Osteocyte (in vitro differentiated cells): ENCODE measurements at regions not wholly inside any gene's neighbourhood (a gene's known extent, or its start where the extent isn't known, plus 50 kb on each side); places are given as distances from the start of the nearest gene placed in this dataset.

ENCODE experiments used
- DNase-seq: peaks from one replicate; pipeline ENCODE4 v3.0.0; 2021; ENCODE audit warnings: mixed read lengths; ENCODE audit not compliant: unreplicated experiment; ENCODE audit errors: extremely low spot score
- H3K27ac Mint-ChIP-seq: one replicate; pipeline ENCODE4 v1.8.0; 2021; ENCODE audit warnings: mild to moderate bottlenecking, mixed read lengths; ENCODE audit not compliant: unreplicated experiment
- H3K27me3 Mint-ChIP-seq: one replicate; pipeline ENCODE4 v1.8.0; 2021; ENCODE audit warnings: mixed read lengths; ENCODE audit not compliant: unreplicated experiment
- H3K36me3 Mint-ChIP-seq: one replicate; pipeline ENCODE4 v1.8.0; 2021; ENCODE audit warnings: mixed read lengths; ENCODE audit not compliant: unreplicated experiment
- H3K4me1 Mint-ChIP-seq: one replicate; pipeline ENCODE4 v1.8.0; 2021; ENCODE audit warnings: mixed read lengths; ENCODE audit not compliant: unreplicated experiment
- H3K4me3 Mint-ChIP-seq: one replicate; pipeline ENCODE4 v1.8.0; 2021; ENCODE audit warnings: mild to moderate bottlenecking, moderate library complexity, mixed read lengths; ENCODE audit not compliant: unreplicated experiment
- H3K9me3 Mint-ChIP-seq: one replicate; pipeline ENCODE4 v1.8.0; 2021; ENCODE audit warnings: mixed read lengths; ENCODE audit not compliant: unreplicated experiment
- TF ChIP-seq, protein P1 (sequence below): fragments of 200-600 bp; sonication (generic); IDR thresholded peaks from 2 replicates; pipeline ENCODE4 v1.5.0; 2021; ENCODE audit warnings: antibody characterized with exemption, mild to moderate bottlenecking, moderate library complexity

DNA sequence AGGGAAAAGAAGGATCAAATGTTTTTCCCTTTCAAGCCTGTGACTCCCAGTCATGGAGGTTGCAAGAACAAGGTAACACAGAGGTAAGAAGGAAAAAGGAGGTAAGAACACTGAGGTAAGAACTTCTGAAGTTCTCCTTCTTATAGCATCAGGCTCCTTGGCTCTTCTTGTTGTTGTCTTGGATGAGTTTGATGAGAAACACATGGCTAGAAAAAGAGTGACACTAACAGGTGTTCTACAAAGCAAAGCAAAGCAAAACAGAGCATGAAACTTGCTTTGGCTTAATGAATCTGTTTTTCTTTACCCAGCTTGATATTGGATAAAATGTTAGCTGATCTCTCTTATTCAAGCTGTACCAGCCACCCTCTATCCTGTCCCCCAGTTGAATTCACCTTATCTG, 231.2 kb upstream of the F9 start:
- no peak for DNase-seq
- TF ChIP-seq, protein P1, sequence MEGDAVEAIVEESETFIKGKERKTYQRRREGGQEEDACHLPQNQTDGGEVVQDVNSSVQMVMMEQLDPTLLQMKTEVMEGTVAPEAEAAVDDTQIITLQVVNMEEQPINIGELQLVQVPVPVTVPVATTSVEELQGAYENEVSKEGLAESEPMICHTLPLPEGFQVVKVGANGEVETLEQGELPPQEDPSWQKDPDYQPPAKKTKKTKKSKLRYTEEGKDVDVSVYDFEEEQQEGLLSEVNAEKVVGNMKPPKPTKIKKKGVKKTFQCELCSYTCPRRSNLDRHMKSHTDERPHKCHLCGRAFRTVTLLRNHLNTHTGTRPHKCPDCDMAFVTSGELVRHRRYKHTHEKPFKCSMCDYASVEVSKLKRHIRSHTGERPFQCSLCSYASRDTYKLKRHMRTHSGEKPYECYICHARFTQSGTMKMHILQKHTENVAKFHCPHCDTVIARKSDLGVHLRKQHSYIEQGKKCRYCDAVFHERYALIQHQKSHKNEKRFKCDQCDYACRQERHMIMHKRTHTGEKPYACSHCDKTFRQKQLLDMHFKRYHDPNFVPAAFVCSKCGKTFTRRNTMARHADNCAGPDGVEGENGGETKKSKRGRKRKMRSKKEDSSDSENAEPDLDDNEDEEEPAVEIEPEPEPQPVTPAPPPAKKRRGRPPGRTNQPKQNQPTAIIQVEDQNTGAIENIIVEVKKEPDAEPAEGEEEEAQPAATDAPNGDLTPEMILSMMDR, result no peak
- Mint-ChIP-seq H3K9me3 (peaks cover 20% of the 10 kb centered on the region), H3K36me3 (no peaks in the 10 kb centered on the region), H3K4me3 (no peak overlapping the region), H3K27ac (no peak overlapping the region), H3K4me1 (no peaks in the 10 kb centered on the region), H3K27me3 (no peaks in the 10 kb centered on the region)

DNA sequence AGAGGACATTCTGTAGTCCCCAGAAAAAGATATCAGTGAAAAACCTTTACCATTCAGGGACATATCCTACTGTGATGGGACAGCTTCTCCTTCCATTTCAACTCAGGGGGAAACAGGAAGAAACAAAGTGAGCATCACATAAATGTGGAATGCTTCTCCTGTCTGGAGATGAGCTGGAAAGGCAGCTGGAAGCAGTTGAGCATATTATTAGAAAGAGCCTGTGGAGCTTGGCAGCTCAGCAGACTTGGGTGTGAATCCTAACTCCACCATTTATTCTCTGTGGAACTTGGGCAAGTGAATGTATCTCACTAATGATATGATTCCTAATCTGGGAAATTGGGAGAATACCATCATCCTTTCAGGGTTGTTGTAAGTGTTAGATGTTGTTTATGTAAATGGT, 232.1 kb upstream of the F9 start:
- H3K4me3 Mint-ChIP-seq, result no peak overlapping the region
- TF ChIP-seq, protein P1, result no peak
- H3K27ac Mint-ChIP-seq, result no peak overlapping the region
- H3K27me3 Mint-ChIP-seq, result no peaks in the 10 kb centered on the region
- no peaks in the 10 kb centered on the region for H3K4me1 Mint-ChIP-seq
- H3K9me3 Mint-ChIP-seq, result peaks cover 23% of the 10 kb centered on the region
- DNase-seq, result no peak
- H3K36me3 Mint-ChIP-seq, result no peaks in the 10 kb centered on the region

DNA sequence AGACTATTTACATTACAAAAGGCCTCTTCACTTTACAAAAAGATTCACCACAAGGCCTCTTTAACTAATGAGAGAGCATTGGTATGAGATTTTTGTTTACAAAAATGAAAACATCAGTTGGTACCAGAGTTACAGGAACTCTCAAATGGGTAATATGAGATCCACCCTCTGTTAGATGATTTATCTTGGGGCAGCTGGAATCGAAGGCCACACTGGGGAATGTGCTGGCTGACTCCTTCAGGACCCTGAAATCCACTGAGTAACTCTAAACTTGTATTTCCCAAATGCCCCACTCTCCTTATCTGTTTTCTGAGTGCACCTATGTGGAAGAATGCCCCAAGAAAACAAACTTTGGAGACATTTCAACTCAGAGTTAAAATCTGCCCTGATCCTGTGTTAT, 232.9 kb upstream of the F9 start:
- no peaks in the 10 kb centered on the region for H3K27me3 Mint-ChIP-seq
- no peaks in the 10 kb centered on the region for H3K4me1 Mint-ChIP-seq
- H3K36me3 Mint-ChIP-seq, result no peaks in the 10 kb centered on the region
- TF ChIP-seq, protein P1, result no peak
- DNase-seq, result no peak
- H3K27ac Mint-ChIP-seq, result no peak overlapping the region
- no peak overlapping the region for H3K4me3 Mint-ChIP-seq
- peaks cover 23% of the 10 kb centered on the region for H3K9me3 Mint-ChIP-seq

DNA sequence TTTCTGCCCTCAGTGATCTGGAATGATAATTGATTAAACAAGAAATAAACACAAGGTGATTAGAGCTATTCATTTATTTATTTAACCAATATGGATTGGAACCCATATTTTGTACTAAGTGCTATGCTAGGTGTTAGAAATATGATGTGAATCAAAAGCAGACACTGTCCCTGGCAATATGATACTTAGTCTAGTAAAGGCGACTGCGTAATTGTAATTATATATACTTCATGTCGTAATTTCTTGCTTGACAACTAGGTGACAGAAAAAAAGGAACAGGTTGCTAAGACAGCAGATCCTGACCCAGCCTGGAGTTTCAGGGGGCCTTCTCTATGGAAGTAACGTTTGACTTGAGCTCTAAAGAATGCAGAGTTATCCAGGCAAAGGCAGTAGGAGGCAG, 236.5 kb upstream of the F9 start:
- H3K9me3 Mint-ChIP-seq, result peaks cover 17% of the 10 kb centered on the region
- H3K27me3 Mint-ChIP-seq, result no peaks in the 10 kb centered on the region
- no peak overlapping the region for H3K27ac Mint-ChIP-seq
- TF ChIP-seq, protein P1, result no peak
- H3K4me3 Mint-ChIP-seq, result no peak overlapping the region
- DNase-seq, result no peak
- no peaks in the 10 kb centered on the region for H3K4me1 Mint-ChIP-seq
- no peaks in the 10 kb centered on the region for H3K36me3 Mint-ChIP-seq

DNA sequence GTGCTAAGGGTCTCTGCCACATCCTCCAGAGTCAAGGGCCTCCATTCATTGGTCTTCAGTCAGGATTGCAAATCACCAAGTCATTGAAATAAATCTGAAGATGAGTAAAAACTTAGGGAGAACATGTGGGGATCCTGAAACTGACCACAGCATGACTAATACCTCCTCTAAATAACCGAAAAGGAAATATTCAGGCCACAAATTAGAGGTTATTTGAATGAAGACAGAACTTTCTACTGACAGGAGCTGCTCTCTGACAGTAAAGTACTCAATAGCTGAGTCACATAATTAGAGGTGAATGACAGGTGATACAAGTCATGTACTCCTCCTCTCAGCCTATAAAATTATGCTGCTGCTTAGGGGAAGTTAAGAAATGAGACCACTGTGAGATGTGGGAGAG, 240.2 kb upstream of the F9 start:
- Mint-ChIP-seq H3K36me3 (no peaks in the 10 kb centered on the region), H3K9me3 (peaks cover 25% of the 10 kb centered on the region), H3K27ac (no peak overlapping the region), H3K27me3 (no peaks in the 10 kb centered on the region), H3K4me3 (no peak overlapping the region), H3K4me1 (no peaks in the 10 kb centered on the region)
- TF ChIP-seq, protein P1, result no peak
- DNase-seq, result no peak
